Activated naive CD4-positive, alpha-beta T cell treated with anti-CD3 and anti-CD28 coated beads for 36 hours (primary cell): ENCODE measurements at regions not wholly inside any gene's neighbourhood (a gene's known extent, or its start where the extent isn't known, plus 50 kb on each side); places are given as distances from the start of the nearest gene placed in this dataset.

Experiments
- CTCF ChIA-PET: fragments of 350-600 bp; sonication (Branson Sonifier 250); formaldehyde crosslinking; loops from one replicate; lab custom pipeline; 2021; ENCODE audit warnings: antibody characterized with exemption; lab: Charles Lee
- DNase-seq: peaks from one replicate; pipeline ENCODE4 v3.0.0-alpha.2; 2020
- H3K27ac Mint-ChIP-seq: one replicate; pipeline ENCODE4 v1.8.0; 2021; ENCODE audit warnings: mild to moderate bottlenecking, mixed read lengths
- H3K27me3 Mint-ChIP-seq: one replicate; pipeline ENCODE4 v1.8.0; 2021; ENCODE audit warnings: low read depth, mixed read lengths
- H3K36me3 Mint-ChIP-seq: one replicate; pipeline ENCODE4 v1.8.0; 2021; ENCODE audit warnings: low read depth, mixed read lengths
- H3K4me1 Mint-ChIP-seq: one replicate; pipeline ENCODE4 v1.8.0; 2021; ENCODE audit warnings: low read depth, mixed read lengths
- H3K4me3 Mint-ChIP-seq: one replicate; pipeline ENCODE4 v1.8.0; 2021; ENCODE audit warnings: mild to moderate bottlenecking, moderate library complexity, mixed read lengths
- H3K9me3 Mint-ChIP-seq: one replicate; pipeline ENCODE4 v1.8.0; 2021; ENCODE audit warnings: mixed read lengths
- intact Hi-C: fragments of 100-400 bp; cut with micrococcal nuclease; formaldehyde crosslinking; loops from one replicate; pipeline ENCODE4 v1.15.1; 2023

DNA sequence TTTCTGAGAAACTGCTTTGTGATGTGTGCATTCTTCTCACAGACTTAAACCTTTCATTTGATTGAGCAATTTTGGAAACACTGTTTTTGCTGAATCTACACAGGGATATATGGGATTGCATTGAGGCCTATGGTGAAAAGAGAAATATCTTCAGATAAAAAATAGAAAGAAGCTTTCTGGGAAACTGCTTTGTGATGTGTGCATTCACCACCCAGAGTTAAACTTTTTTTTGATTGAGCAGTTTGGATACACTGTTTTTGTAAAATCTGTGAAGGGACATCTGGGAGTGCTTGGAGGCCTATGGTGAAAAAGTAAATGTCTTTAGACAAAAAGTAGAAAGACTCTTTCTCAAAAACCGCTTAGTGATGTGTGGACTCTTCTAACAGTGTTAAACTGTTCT is 1683.8 kb downstream of the UQCRFS1 start:
- intact Hi-C loops: no loop called here
- Mint-ChIP-seq H3K36me3 (peaks cover 13% of the 10 kb centered on the region), H3K4me3 (no peak overlapping the region), H3K27ac (no peak overlapping the region), H3K4me1 (no peaks in the 10 kb centered on the region), H3K9me3 (peaks cover 60% of the 10 kb centered on the region), H3K27me3 (no peaks in the 10 kb centered on the region)
- CTCF ChIA-PET: no interaction called here
- DNase-seq: no peak

DNA sequence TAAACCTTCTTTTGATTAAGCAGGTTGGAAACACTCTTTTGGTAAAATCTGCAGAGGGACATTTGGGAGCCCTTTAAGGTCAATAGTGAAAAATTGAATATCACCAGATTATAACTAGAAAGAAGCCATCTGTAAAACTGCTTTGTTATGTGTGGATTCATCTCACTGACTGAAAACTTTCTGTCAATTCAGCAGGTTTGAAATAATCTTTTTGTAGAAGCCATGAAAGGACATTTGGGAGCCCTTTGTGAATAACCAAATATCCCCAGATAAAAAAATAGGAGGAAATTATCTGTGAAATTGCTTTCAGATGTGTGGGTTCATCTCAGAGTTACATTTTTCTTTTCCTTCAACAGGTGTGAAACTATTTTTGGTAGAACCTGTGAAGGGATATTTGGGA is 1690.7 kb downstream of the UQCRFS1 start:
- H3K27ac Mint-ChIP-seq: no peak overlapping the region
- H3K27me3 Mint-ChIP-seq: no peaks in the 10 kb centered on the region
- H3K9me3 Mint-ChIP-seq: peaks cover 32% of the 10 kb centered on the region
- intact Hi-C loops: no loop called here
- CTCF ChIA-PET: no interaction called here
- no peaks in the 10 kb centered on the region for H3K4me1 Mint-ChIP-seq
- no peak overlapping the region for H3K4me3 Mint-ChIP-seq
- H3K36me3 Mint-ChIP-seq: peaks cover 7% of the 10 kb centered on the region
- no peak for DNase-seq
